ENCODE measurements at regions not wholly inside any gene's neighbourhood (a gene's known extent, or its start where the extent isn't known, plus 50 kb on each side); places are given as distances from the start of the nearest gene placed in this dataset.
"Not testable (repeated sequence)": the region's sequence is repeated elsewhere in the genome, so short reads cannot be mapped to it uniquely, and the experiment has no call there.

- DNase-seq: not testable (repeated sequence)
Measured at GRCh38 chr5:18617191-18617590, 982.9 kb downstream of the TAF11L14 start.

GRCh38 chr5:18630458-18631045 lies 996.3 kb downstream of the TAF11L14 start:
- DNase-seq: no peak

- DNase-seq: no peak
Measured at GRCh38 chr5:18652404-18653215, 1018.4 kb downstream of the TAF11L14 start.

- no peak for DNase-seq
Measured at GRCh38 chr5:18653216-18653752, 1019.0 kb downstream of the TAF11L14 start.

- no peak for DNase-seq
Measured at GRCh38 chr5:18660511-18660910, 1026.3 kb downstream of the TAF11L14 start.

GRCh38 chr5:18662231-18662630 lies 1028.0 kb downstream of the TAF11L14 start:
- DNase-seq: no peak

GRCh38 chr5:18674212-18674611 lies 1040.0 kb downstream of the TAF11L14 start:
- not testable (repeated sequence) for DNase-seq

- DNase-seq: no peak
Measured at GRCh38 chr5:18675041-18675440, 1040.8 kb downstream of the TAF11L14 start.

- DNase-seq: no peak
Measured at GRCh38 chr5:18686253-18686652, 1052.0 kb downstream of the TAF11L14 start.

- no peak for DNase-seq
Measured at GRCh38 chr5:18687429-18687828, 1053.2 kb downstream of the TAF11L14 start.

- DNase-seq: no peak
Measured at GRCh38 chr5:18699681-18700080, 1065.4 kb downstream of the TAF11L14 start.

GRCh38 chr5:18702821-18703220 lies 1068.6 kb downstream of the TAF11L14 start:
- no peak for DNase-seq

GRCh38 chr5:18712936-18713485 lies 1078.8 kb downstream of the TAF11L14 start:
- DNase-seq: no peak

GRCh38 chr5:18720002-18720401 lies 1085.7 kb downstream of the TAF11L14 start:
- no peak for DNase-seq

GRCh38 chr5:18732556-18733479 lies 1098.6 kb downstream of the TAF11L14 start:
- no peak for DNase-seq

- no peak for DNase-seq
Measured at GRCh38 chr5:18736051-18736398, 1101.8 kb downstream of the TAF11L14 start.

GRCh38 chr5:18736736-18737135 lies 1102.5 kb downstream of the TAF11L14 start:
- not testable (repeated sequence) for DNase-seq

GRCh38 chr5:18740301-18740700 lies 1106.0 kb downstream of the TAF11L14 start:
- DNase-seq: no peak

GRCh38 chr5:18742830-18743229 lies 1108.6 kb downstream of the TAF11L14 start:
- no peak for DNase-seq

- DNase-seq: no peak
Measured at GRCh38 chr5:18744441-18744840, 1110.2 kb downstream of the TAF11L14 start.

- peak; percentile 21 for DNase-seq
Measured at GRCh38 chr5:18745042-18745987, 1111.1 kb downstream of the TAF11L14 start.

Measured in NK-92 treated with Interleukin-12 subunit alpha and Interleukin-12 subunit beta, amount 100 ng/mL, for 24 hours (cell line).